DMS53 treated with DMSO at 0.1 percent for 48 hours (cell line): ENCODE measurements at regions not wholly inside any gene's neighbourhood (a gene's known extent, or its start where the extent isn't known, plus 50 kb on each side); places are given as distances from the start of the nearest gene placed in this dataset.

Experiments used
- DNase-seq: peaks from one replicate; lab custom pipeline; 2025; ENCODE audit not compliant: unreplicated experiment; lab: John Stamatoyannopoulos, UW

DNA sequence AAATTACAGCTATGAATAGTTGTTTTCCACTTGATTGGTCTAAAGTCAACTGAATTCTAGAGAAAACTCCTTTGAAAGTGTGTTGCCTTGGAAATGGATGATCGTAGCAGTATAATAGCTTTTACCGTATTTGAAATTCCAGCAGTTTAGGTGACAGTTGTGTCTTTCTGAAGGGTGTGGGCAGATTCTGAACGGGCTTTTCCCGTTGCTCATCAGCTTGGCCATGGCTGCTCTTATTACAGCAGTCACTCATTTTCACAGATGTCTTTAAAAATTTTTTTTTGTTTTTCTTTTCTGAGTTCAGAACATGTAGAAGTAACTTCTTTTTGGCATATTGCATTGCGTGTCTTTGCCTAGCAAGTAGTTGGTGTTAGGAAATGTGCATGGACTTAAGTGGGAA is 69.6 kb upstream of the SLC4A4 start:
- no peak for DNase-seq

DNA sequence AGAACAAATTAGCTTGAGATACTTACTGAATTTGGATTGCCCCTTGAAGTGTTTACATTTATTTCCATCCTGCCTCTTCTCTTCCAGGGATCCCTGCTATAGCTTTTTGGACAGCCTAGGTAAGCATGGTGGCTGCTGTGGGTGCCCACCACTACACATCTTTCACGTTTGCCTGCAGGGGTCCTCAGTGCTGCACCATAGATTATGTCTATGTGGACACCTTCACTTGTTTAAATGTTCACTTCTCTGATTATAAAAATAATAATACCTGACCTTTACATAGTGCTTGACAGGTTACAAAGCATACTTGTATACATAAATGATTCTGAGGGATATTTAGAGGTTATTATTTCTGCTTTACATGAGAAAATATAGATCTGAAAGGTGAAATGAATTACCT is 67.9 kb upstream of the SLC4A4 start:
- DNase-seq, result no peak

DNA sequence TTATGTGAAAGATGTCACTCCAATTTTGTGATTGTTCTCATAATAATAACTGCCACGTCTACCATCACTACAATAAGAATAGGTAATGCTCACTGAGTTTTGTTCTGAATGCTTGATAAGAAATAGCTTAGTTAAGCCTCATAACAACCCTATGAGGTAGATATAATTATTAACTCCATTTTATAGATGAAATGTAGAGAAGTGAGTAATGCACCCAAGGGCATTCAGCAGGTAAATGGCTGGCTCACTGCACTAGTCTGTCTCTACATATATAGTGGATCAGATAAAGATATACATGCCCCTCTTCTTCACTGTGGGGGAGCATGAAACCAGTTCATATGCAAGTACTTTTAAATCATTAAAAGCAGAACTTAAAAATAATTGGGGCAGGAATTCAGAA is 65.8 kb upstream of the SLC4A4 start:
- DNase-seq, result no peak

DNA sequence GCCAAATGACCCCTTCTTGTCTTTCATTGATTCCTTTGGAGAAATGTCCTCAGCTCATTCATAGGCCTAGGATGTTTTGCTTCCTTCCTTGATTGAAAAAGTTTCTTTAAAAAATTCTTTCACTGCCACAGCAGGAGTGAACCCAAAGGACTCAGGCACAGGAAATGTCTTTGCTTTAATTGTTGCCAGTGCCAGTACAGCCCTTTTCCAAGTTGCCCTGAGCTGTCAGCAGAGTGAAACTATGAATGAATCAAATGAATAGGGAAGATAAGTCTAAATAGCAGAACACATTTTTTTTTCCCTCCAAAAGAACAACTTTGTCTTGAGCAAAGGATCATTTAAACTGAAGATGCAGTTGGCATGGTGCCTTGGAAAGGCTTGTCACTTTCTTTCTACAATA is 63.8 kb upstream of the SLC4A4 start:
- DNase-seq, result no peak

DNA sequence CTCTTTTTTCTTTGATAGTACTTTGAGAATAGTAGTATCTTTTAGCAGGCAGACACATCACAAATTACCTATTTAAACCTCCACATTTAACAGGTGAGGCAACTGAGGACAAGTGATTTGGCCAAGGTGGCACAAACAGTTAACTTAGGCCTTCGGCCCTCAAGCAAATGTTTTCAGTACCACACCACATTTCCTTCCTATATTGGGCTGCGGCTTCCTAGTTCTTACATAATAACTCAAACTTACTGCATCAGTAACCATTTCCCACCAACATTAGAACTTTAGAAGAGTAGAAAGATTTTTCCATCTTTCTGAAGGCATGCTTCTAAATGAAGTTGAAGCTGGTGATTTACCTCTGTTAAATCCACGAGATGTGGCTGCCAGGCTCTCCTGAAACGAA is 63.2 kb upstream of the SLC4A4 start:
- DNase-seq, result no peak

DNA sequence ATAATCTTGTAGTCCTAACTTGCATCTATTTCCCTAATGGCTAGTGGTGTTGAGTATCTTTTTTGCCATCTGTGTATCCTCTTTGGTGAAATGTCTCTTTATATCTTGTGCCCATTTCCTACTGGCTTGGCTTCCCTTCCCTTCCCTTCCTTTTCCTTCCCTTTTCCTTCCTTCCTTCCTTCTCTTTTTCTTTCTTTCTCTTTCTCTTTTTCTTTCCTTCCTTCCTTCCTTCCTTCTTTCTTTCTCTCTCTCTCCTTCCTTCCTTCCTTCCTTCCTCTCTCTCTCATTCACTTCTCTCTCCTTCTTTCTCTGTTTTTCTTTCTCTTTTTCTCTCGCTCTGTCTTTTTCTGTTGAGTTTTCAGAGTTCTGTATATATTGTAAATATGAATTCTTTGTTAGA is 61.5 kb upstream of the SLC4A4 start:
- DNase-seq, result no peak

DNA sequence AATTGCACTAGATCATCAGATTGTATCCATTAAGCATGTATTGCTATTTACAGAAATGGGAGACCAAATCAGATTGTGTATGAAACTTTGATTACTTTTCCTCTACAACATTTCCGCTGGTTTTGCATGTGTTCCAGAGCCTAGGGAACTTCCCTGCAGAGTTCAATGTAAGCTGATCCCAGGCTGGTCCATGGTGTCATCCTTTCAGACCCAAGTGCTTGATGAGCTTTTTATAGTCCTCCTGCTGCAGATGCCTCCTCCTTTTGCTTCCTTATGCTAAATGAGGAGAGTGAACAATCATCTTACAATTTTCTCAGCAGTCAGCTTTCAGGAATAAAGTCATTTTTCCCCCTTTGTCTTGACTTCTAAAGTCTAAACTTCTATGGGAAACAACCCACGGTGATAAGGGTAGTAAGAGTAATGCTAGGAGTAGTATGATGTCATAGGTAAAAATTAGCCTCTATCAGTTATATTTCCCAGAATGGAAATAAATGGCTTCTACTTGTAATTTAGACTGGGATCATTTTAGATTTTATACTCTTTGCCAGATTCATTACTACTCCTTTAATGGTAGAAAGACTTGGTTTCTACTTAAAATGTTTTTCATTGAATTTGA is 55.1 kb upstream of the SLC4A4 start:
- DNase-seq, result no peak

DNA sequence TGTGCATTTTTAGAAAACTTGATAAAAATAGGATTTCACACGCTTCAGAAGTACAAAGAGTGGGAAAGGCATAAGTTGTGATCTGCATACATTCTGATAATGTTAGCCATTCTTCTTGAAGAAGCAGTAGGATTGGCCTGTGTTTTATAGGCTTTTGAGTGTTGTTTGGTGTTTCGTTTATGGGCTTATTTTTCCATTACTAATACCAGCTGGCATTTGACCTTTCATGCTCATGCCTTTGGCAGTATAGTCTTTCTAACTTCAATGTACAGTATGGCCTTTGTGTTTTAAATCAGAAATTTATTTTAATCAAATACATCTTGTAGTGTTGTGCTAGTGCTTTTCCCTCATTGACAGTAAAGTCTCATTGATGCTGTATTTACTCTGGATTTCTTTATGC is 51.5 kb upstream of the SLC4A4 start:
- DNase-seq, result no peak

DNA sequence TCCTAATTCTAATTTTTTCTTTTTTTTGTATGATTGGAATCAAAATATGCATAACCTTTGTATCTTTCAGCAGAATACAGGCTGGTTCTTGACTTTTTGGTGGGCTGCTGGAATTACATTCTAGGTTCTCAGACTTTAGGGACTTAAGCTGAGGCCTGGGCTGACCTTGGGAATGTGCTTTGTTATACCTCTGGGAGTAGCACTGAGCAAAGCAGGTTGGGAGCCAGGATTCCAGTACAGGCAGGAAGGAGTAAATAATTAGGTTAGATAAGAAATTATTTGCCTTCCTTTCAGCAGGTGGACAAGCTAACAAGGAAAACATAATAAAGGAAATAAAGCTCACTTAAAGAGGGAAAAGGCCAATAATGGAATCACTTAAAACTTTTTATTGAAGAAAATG is 49.9 kb upstream of the SLC4A4 start:
- no peak for DNase-seq
